SK-N-MC (cell line): ENCODE measurements at regions not wholly inside any gene's neighbourhood (a gene's known extent, or its start where the extent isn't known, plus 50 kb on each side); places are given as distances from the start of the nearest gene placed in this dataset.

Experiments used
- EZH2 ChIP-seq: fragments of 200-600 bp; sonication (generic); IDR thresholded peaks from one replicate; pipeline ENCODE4 v1.6.1; 2017; ENCODE audit warnings: antibody characterized with exemption
- POLR2AphosphoS5 ChIP-seq: IDR thresholded peaks from 2 replicates; pipeline ENCODE4 v1.6.1; 2012; ENCODE audit warnings: mild to moderate bottlenecking, low read depth, low read length, borderline replicate concordance

DNA sequence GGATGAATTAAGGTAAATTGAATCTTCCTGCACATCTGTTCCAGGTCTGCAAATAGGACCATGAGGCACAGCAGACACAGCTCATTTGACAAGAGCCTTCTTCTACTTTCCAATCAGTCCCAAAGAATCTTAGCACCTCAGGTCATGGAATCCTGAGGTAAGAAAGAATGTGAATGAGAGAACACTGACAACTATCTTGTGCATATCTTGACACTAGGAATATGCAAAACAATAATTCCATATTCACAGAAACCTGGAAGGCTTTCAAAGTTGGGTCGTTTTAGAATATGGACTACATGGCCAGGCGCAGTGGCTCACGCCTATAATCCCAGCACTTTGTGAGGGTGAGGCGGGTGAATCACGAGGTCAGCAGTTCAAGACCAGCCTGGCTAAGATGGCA is 1009.4 kb upstream of the GOT2 start:
- TF ChIP-seq POLR2AphosphoS5: no peak
- no peak for TF ChIP-seq EZH2
